HUES64 (cell line): ENCODE measurements at regions not wholly inside any gene's neighbourhood (a gene's known extent, or its start where the extent isn't known, plus 50 kb on each side); places are given as distances from the start of the nearest gene placed in this dataset.

Experiments
- H3K27ac ChIP-seq: 2 replicates; pipeline ENCODE4 v1.7.0; 2013; ENCODE audit warnings: low read depth, low read length, inconsistent platforms
- H3K27me3 ChIP-seq: 2 replicates; pipeline ENCODE4 v1.6.1; 2013; ENCODE audit warnings: mild to moderate bottlenecking, low read length; ENCODE audit not compliant: insufficient read depth
- H3K36me3 ChIP-seq: 2 replicates; pipeline ENCODE4 v1.6.1; 2013; ENCODE audit warnings: mild to moderate bottlenecking, low read length; ENCODE audit not compliant: insufficient read depth
- H3K4me1 ChIP-seq: 2 replicates; pipeline ENCODE4 v1.6.1; 2013; ENCODE audit warnings: mild to moderate bottlenecking, low read length, moderate library complexity; ENCODE audit not compliant: insufficient read depth
- H3K4me3 ChIP-seq: 2 replicates; pipeline ENCODE4 v1.5.1; 2013; ENCODE audit warnings: mild to moderate bottlenecking, low read length, moderate library complexity
- H3K9ac ChIP-seq: 2 replicates; pipeline ENCODE4 v1.6.1; 2013; ENCODE audit warnings: mild to moderate bottlenecking, low read depth, low read length
- H3K9me3 ChIP-seq: 2 replicates; pipeline ENCODE4 v1.6.1; 2013; ENCODE audit warnings: low read depth, low read length; ENCODE audit not compliant: insufficient read depth
- WGBS: fragments of 150-250, 120-280 bp; methylation state at CpG from one replicate; pipeline ENCODE4 v1.1.7; 2013; ENCODE audit warnings: missing lambda C conversion rate; 5-methylcytosine and 5-hydroxymethylcytosine counted together

DNA sequence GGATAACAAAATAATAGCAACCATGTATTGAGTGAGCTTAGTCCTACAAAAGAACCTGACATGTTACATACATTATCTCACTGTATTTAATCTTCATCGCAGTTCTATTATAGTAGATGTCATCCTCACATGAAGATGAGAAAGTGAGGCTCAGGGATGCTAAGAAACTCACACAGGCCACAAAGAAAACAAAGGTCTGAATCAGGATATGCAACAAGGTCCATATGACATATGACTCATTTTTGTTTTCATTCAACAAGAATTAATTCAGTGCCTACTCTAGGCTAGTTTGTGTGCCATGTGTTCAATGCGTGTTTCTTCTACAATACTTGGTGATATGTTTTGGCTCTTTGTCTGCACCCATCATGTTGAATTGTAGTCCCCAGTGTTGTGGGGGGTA is 219.7 kb upstream of the EPHA4 start:
- H3K27ac ChIP-seq: no peak overlapping the region
- peaks cover 25% of the 10 kb centered on the region for H3K4me1 ChIP-seq
- no peak overlapping the region for H3K4me3 ChIP-seq
- H3K9ac ChIP-seq: no peak overlapping the region
- WGBS: 100% methylated on average over 1 of the region's 2 CpGs
- H3K9me3 ChIP-seq: no peaks in the 10 kb centered on the region
- no peaks in the 10 kb centered on the region for H3K27me3 ChIP-seq
- H3K36me3 ChIP-seq: no peaks in the 10 kb centered on the region

DNA sequence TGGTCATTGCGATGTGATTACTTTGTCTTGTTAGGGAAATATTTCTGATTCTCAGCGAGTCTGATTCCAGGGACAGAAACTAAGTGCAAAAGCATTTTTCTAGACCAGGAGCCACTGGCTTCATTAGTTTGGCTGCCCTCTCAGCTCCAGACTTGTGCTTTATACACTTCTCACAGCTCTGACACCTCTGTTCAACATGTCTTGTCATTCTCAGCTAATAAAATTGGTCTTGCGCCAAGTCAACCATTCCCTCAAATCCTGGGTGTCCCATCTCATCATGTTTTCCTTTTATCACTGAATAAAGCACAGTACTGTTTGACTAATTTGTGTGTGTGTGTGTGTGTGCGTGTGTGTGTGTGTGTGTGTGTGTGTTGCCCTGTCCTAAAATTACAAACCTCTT is 215.5 kb upstream of the EPHA4 start:
- Histone ChIP-seq H3K9ac (no peak overlapping the region), H3K9me3 (0 out of 2 replicates have a peak, but pooled peaks cover 3% of the 10 kb centered on the region), H3K27ac (no peak overlapping the region), H3K4me3 (no peak overlapping the region), H3K4me1 (peaks cover 11% of the 10 kb centered on the region), H3K36me3 (no peaks in the 10 kb centered on the region), H3K27me3 (no peaks in the 10 kb centered on the region)
- WGBS: 93% methylated on average over 3 of the region's 4 CpGs

DNA sequence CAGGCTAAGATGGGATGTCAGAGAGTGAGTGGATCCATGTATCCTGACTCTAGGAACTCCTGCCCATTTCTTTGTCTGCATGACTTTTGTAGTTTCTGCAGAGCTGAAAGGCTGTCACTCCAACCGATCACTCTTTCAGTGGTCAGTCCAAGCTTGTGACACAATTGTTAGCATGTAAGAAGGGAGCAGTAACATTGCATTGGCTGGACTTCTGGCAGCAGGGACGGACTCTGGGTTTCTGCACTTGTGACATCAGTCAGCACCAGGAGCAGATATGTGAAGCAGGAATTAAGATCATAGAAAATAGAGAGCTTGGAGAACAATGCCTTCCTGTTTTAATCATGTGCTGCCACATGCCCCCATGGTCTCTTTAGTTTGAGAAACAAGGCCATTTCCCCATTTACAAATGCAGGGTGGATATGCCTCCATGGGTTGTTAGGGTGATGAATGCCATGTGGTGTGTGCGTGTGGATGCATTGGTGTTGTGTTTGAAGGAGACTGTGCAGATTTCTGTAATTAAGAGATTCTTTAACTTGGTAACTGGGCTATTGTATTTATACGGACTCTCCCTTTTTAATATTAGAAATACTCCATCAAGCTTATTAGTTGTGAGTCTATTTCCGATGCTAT is 214.3 kb upstream of the EPHA4 start:
- Histone ChIP-seq H3K4me1 (peaks cover 11% of the 10 kb centered on the region), H3K27me3 (no peaks in the 10 kb centered on the region), H3K9ac (no peak overlapping the region), H3K27ac (no peak overlapping the region), H3K4me3 (no peak overlapping the region), H3K9me3 (0 out of 2 replicates have a peak, but pooled peaks cover 3% of the 10 kb centered on the region), H3K36me3 (no peaks in the 10 kb centered on the region)
- 93% methylated on average over 4 of the region's 5 CpGs for WGBS

DNA sequence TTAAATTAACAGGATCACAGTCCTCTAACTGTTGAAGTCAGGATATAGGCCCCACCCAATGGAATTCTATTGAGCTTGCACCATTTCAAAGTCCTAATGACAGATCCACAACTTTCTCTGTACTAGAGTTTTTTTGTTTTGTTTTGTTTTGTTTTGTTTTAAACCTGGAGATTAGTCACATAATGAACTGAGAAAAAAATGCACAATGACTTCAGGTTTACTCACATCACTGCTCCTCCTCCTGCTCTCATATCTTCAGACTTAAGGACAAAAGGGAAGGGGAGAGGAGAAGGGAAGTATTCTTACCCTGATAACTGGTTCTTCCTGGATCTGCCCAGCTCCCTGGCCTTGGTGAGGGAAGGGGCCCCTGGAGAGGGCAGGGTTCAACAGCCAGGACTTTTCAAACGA is 208.2 kb upstream of the EPHA4 start:
- Histone ChIP-seq H3K27ac (0 out of 2 replicates have a peak overlapping the region, but pooled peaks have one; percentile 20), H3K36me3 (no peaks in the 10 kb centered on the region), H3K4me1 (peaks cover 22% of the 10 kb centered on the region), H3K9me3 (0 out of 2 replicates have a peak, but pooled peaks cover 3% of the 10 kb centered on the region), H3K27me3 (no peaks in the 10 kb centered on the region), H3K9ac (no peak overlapping the region), H3K4me3 (no peak overlapping the region)
- 50% methylated on average over 1 of the region's 1 CpG for WGBS

DNA sequence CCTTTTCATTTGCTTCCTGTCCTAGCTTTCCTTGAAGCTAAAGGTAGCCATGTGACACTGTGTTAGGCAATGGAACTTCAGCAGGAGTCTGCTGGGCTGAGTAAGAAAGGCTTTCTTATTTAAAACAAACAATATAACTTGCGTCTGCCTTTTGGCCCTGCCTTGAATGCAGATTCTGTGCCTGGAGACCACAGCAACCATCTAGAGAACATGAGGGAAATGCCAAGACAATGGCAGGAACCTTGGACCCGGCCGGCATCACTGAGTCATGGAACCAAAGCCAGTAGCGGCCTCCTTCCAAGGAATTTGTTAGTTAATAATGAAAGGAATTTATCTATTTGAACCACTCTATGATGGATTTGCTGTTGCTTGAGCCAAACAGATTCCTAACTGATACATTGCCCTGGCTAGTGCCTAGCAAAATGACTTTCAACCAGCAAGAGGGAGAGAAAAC is 207.5 kb upstream of the EPHA4 start:
- Histone ChIP-seq H3K4me3 (no peak overlapping the region), H3K4me1 (peaks cover 27% of the 10 kb centered on the region), H3K9me3 (0 out of 2 replicates have a peak, but pooled peaks cover 3% of the 10 kb centered on the region), H3K9ac (no peak overlapping the region), H3K27ac (0 out of 2 replicates have a peak overlapping the region, but pooled peaks have one; percentile 20), H3K36me3 (no peaks in the 10 kb centered on the region), H3K27me3 (no peaks in the 10 kb centered on the region)
- 80% methylated on average over 4 of the region's 4 CpGs for WGBS

DNA sequence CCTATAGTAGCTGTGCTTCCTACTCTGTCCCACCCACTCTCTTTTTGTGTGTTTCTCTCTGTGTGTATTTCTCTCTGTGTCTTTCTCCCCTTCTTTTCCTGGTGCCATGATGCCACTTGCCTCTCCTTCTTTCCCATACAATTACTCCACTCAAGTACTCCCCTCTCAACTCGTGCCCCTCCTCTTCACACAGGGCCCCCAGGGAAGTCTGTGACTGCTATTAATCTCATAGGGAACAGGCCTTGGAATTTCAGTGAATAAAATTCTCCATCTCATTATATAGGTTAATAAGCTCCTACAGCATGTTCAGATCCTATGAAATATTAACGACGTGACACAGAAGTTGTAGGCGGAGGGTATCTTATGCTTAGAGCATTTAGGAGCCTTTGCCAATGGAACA is 205.9 kb upstream of the EPHA4 start:
- H3K4me3 ChIP-seq: no peak overlapping the region
- no peak overlapping the region for H3K9ac ChIP-seq
- no peaks in the 10 kb centered on the region for H3K36me3 ChIP-seq
- 97% methylated on average over 4 of the region's 4 CpGs for WGBS
- no peaks in the 10 kb centered on the region for H3K9me3 ChIP-seq
- H3K4me1 ChIP-seq: peaks cover 33% of the 10 kb centered on the region
- H3K27ac ChIP-seq: no peak overlapping the region
- H3K27me3 ChIP-seq: no peaks in the 10 kb centered on the region

DNA sequence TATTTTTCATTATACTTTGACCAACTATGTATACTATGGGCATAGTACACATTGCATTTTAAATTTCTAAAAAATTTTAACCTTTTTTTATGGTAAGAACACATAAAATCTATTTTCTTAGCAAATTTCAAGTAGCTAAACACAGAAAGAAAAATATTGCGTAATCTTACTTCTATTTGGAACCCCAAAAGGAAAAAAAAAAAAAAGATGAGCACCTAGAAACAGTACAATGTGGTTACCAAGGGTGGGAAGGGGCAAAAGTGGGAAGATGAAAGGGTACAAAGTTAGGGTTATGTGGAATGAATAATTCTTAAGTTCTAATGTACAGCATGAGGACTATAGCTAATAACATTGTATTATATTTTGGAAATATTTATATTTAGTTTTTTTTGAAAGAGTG is 205.0 kb upstream of the EPHA4 start:
- Histone ChIP-seq H3K36me3 (no peaks in the 10 kb centered on the region), H3K27me3 (no peaks in the 10 kb centered on the region), H3K9ac (no peak overlapping the region), H3K4me1 (peaks cover 33% of the 10 kb centered on the region), H3K9me3 (no peaks in the 10 kb centered on the region), H3K4me3 (no peak overlapping the region), H3K27ac (no peak overlapping the region)
- 100% methylated on average over 1 of the region's 1 CpG for WGBS

DNA sequence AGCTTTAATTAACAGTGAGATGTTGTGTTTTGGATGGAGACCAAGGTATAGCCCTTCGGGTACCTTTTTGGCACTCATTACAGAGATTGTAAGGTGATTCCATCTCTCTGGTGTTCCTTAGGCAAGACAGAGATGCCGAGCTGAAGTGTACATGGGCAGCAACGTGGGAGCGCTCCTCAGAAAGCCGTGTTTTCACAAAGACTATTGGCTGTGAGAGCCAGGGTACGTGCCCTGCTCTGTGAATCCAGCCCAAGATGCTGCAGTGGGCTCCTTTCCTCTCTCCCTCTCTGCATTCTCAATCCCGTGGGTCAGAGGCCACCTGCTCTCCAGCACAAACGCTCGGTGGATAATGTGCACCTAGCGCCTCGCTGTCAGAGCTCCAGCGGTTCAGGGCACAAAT is 203.0 kb upstream of the EPHA4 start:
- Histone ChIP-seq H3K27ac (no peak overlapping the region), H3K9ac (no peak overlapping the region), H3K36me3 (no peaks in the 10 kb centered on the region), H3K4me3 (no peak overlapping the region), H3K27me3 (no peaks in the 10 kb centered on the region), H3K9me3 (no peaks in the 10 kb centered on the region), H3K4me1 (peaks cover 23% of the 10 kb centered on the region)
- 93% methylated on average over 12 of the region's 12 CpGs for WGBS

DNA sequence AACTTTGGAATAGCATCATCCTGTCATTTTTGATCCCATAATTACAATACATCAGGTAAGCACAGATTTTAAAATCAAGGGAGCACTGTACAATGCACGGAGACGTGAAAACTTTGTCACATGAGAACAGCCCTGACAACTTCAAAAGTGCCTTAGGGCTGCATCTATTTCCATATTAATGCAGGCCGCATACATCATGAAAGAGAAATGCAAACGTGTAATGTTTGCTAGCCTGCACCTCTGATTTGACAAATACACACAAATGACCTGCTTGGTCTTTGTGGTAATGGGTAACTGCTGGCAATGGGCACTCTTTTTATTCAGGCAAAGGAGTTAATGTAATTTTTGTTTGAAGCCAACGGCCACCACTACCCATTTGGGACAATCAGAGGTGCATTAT is 202.0 kb upstream of the EPHA4 start:
- Histone ChIP-seq H3K4me1 (peaks cover 19% of the 10 kb centered on the region), H3K9me3 (no peaks in the 10 kb centered on the region), H3K9ac (no peak overlapping the region), H3K27ac (no peak overlapping the region), H3K36me3 (no peaks in the 10 kb centered on the region), H3K27me3 (no peaks in the 10 kb centered on the region), H3K4me3 (no peak overlapping the region)
- 75% methylated on average over 5 of the region's 5 CpGs for WGBS

DNA sequence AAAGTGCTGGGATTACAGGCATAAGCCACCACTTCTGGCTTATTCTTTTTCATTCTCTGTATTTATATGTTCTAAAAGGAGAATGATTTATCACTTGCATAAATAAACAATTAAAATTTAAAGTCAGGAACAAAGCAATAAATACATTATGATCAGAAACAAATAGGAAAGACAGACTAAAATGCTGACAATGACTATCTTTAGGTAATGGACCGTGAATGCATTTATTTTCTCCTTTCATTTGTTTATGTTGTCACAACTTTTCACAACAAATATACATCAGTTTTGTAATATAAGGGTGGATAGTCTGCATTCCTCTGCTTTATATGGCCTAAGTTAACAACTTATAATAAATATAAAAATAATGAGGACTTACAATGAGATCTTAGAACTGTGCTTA is 199.2 kb upstream of the EPHA4 start:
- Histone ChIP-seq H3K36me3 (no peaks in the 10 kb centered on the region), H3K27ac (no peak overlapping the region), H3K27me3 (no peaks in the 10 kb centered on the region), H3K9me3 (no peaks in the 10 kb centered on the region), H3K4me1 (peaks cover 17% of the 10 kb centered on the region), H3K9ac (no peak overlapping the region), H3K4me3 (no peak overlapping the region)
- no CpG with 5 or more reads among the region's 1 CpG for WGBS

DNA sequence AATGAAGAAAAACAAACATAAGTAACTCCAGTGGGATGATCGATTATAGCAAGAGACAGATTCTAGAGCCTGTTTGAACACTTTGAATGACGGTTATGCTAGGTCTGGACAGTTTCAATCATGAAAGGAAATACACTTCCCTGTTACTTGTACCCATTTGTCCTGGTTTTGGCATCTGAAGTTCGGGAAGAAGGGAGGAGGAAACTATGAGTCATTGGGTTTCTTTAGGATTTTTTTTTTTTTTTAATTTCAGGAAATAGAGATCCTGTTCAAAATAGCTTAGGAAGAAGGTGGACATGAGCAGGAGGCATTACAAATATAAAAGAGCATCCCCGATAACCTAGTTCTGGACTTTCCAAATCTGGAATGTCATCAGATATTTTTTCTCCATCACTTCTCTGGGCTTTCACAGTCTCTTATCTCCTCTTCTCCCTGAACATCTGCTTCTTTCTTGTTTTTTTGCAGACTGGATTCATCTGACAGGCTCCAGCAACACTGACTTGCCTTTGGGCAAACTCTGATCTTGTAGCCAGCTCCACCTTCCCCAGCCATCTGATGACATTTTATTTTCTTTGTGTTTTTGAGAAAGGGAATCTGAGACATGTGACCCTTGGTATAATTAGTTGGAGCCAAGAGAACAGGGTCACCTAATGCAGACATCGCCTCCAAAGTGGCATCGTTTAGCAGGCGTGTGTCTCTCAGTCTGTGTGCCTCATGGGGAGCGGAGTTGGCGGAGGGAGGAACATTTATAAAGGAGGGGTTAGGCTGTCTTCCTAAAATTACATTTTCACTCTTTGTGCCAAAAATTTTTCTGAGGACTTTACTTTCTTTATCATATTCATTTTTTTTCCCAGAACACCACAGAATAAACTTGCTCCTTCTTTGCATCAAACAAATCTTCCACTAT is 195.3 kb upstream of the EPHA4 start:
- H3K4me3 ChIP-seq: no peak overlapping the region
- H3K4me1 ChIP-seq: peaks cover 6% of the 10 kb centered on the region; the same call in 1 of the 2 replicates
- no peaks in the 10 kb centered on the region for H3K27me3 ChIP-seq
- no peaks in the 10 kb centered on the region for H3K9me3 ChIP-seq
- no peak overlapping the region for H3K27ac ChIP-seq
- H3K9ac ChIP-seq: no peak overlapping the region
- H3K36me3 ChIP-seq: no peaks in the 10 kb centered on the region
- WGBS: 91% methylated on average over 9 of the region's 9 CpGs
